ENCODE measurements at regions not wholly inside any gene's neighbourhood (a gene's known extent, or its start where the extent isn't known, plus 50 kb on each side); places are given as distances from the start of the nearest gene placed in this dataset.

GRCh38 chr2:76450024-76450475, 739.3 kb upstream of the GCFC2 start:
- dilution Hi-C loops (cut with MboI; ENCODE audit: extremely low pct_ligation_motif_present, low sequenced_read_pairs), result no loop called here
- H3K27me3 ChIP-seq (ENCODE audit: control insufficient read depth in 2 of 2, insufficient read depth in 2 of 2, low read length in 2 of 2), result no peaks in the 10 kb centered on the region
- no peak overlapping the region for H3K27ac ChIP-seq (ENCODE audit: insufficient read depth, low read depth, low read length)
- TF ChIP-seq, protein P1, sequence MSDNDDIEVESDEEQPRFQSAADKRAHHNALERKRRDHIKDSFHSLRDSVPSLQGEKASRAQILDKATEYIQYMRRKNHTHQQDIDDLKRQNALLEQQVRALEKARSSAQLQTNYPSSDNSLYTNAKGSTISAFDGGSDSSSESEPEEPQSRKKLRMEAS (IDR thresholded peaks at IDR 0.05; ENCODE audit: insufficient read depth, insufficient read length), result no peak
- TF ChIP-seq POLR2A (IDR thresholded peaks at IDR 0.05; ENCODE audit: low read depth, low read length), result no peak
- TF ChIP-seq EZH2 (IDR thresholded peaks at IDR 0.05; ENCODE audit: borderline replicate concordance, low read depth, low read length, severe bottlenecking), result no peak
- no peak for TF ChIP-seq POLR2AphosphoS5 (IDR thresholded peaks at IDR 0.05; ENCODE audit: insufficient read depth, low read depth, low read length)
- no peak for TF ChIP-seq MYC (IDR thresholded peaks at IDR 0.05; ENCODE audit: low read depth, low read length)
- no peak for TF ChIP-seq FOS (IDR thresholded peaks at IDR 0.05; ENCODE audit: borderline replicate concordance, insufficient read depth, low read length)
- TF ChIP-seq, protein P2, sequence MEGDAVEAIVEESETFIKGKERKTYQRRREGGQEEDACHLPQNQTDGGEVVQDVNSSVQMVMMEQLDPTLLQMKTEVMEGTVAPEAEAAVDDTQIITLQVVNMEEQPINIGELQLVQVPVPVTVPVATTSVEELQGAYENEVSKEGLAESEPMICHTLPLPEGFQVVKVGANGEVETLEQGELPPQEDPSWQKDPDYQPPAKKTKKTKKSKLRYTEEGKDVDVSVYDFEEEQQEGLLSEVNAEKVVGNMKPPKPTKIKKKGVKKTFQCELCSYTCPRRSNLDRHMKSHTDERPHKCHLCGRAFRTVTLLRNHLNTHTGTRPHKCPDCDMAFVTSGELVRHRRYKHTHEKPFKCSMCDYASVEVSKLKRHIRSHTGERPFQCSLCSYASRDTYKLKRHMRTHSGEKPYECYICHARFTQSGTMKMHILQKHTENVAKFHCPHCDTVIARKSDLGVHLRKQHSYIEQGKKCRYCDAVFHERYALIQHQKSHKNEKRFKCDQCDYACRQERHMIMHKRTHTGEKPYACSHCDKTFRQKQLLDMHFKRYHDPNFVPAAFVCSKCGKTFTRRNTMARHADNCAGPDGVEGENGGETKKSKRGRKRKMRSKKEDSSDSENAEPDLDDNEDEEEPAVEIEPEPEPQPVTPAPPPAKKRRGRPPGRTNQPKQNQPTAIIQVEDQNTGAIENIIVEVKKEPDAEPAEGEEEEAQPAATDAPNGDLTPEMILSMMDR (IDR thresholded peaks at IDR 0.05; ENCODE audit: extremely low read depth in 1 of 2, insufficient read depth in 1 of 2, low read depth in 1 of 2, low read length in 2 of 2), result no peak
- TF ChIP-seq JUN (IDR thresholded peaks at IDR 0.05; ENCODE audit: borderline replicate concordance, insufficient read depth, insufficient read length, low read depth), result no peak
- no peak for TF ChIP-seq GATA2 (IDR thresholded peaks at IDR 0.05; ENCODE audit: insufficient read depth, insufficient read length, low read depth, low read length)
- no peak overlapping the region for H3K9ac ChIP-seq (replicated peaks; ENCODE audit: extremely low read depth, insufficient read depth, low read length)
- H3K4me3 ChIP-seq (replicated peaks in 1 of 3; ENCODE audit: insufficient read depth in 1 of 3, low read depth in 1 of 3, low read length in 3 of 3), result no peak overlapping the region
- no peak overlapping the region for H2AFZ ChIP-seq (ENCODE audit: low read depth, low read length)
- ChIA-PET POLR2A (no interaction called here), CTCF (no interaction called here)
- no peaks in the 10 kb centered on the region for H3K9me3 ChIP-seq (replicated peaks; ENCODE audit: control insufficient read depth, insufficient read depth, low read length)
- no TSS peak for BruUV-seq (replicated peaks)
- intact Hi-C loops (cut with micrococcal nuclease), result no loop called here
- H3K9me1 ChIP-seq (replicated peaks; ENCODE audit: control insufficient read depth, extremely low read depth, insufficient read depth, low read length), result no peaks in the 10 kb centered on the region
- no peaks in the 10 kb centered on the region for H3K79me2 ChIP-seq (ENCODE audit: control insufficient read depth, insufficient read depth, low read length)
- H3K4me2 ChIP-seq (ENCODE audit: insufficient read depth, low read length), result no peak overlapping the region
- DNase-seq (ENCODE audit: low read depth, low spot score) (no peak), FAIRE-seq (no peak)
- no peaks in the 10 kb centered on the region for H3K36me3 ChIP-seq (ENCODE audit: control insufficient read depth in 2 of 2, extremely low read depth in 1 of 2, insufficient read depth in 2 of 2, low read length in 2 of 2)
- no peaks in the 10 kb centered on the region for H3K4me1 ChIP-seq (ENCODE audit: control insufficient read depth, extremely low read depth, insufficient read depth, low read length)
- no peaks in the 10 kb centered on the region for H4K20me1 ChIP-seq (replicated peaks; ENCODE audit: control insufficient read depth, extremely low read depth, insufficient read depth, low read length)

Measured in endothelial cell of umbilical vein (primary cell).